RPMI8226 (cell line): ENCODE measurements at regions not wholly inside any gene's neighbourhood (a gene's known extent, or its start where the extent isn't known, plus 50 kb on each side); places are given as distances from the start of the nearest gene placed in this dataset.
A peak's percentile ranks its signal among the peaks of the same experiment; 100 is the strongest.

Experiments used
- DNase-seq: peaks from one replicate; pipeline ENCODE4 v3.0.0-alpha.2; 2015

DNA sequence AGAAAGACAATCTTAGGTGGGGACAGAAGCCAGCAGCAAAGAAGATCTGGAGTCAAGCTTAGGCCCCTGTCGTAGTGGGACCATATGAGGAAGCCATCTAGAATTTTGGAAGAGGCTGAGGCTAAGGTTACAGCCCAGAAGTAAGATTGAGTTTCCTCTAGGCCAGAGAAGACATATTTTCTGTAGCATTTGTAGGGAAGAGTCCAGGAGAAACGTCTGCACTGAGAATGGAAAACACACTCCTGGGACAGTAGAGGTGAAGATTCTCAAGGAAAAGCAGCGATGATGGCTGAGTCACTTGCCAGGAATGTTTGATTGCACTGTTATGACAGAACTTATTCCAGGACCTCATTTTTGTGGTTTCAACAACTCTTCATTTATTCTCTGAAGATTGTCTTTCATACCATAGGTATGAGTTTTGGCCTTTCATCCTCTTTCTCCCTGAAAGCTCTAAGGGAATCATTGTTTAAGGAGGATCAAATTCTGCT lies 107.2 kb downstream of the GTPBP8 start:
- DNase-seq, result no peak

GRCh38 chr3:113100063-113100462 lies 109.3 kb downstream of the GTPBP8 start:
- DNase-seq, result no peak

DNA sequence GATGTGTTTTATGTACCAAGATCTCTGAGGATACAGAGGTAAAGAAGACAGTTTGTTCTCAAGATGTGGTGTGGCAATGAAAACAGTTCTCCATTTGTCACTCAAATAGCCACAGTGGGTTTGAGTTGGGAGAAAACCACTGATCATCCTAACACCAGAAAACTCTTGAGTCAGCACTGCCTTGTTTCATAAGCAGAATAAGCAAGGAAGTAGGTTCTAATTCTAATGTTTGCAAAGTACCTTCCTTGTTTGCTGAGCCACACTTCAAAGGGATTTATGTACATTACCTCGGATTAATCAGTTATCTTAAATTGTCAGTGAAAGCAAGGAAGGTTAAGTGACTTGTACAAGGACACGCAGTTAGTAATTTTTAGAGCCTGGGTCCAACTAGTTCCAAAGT lies 107.8 kb upstream of the BOC start:
- DNase-seq, result no peak

GRCh38 chr3:113104357-113105092 lies 106.8 kb upstream of the BOC start:
- no peak for DNase-seq

DNA sequence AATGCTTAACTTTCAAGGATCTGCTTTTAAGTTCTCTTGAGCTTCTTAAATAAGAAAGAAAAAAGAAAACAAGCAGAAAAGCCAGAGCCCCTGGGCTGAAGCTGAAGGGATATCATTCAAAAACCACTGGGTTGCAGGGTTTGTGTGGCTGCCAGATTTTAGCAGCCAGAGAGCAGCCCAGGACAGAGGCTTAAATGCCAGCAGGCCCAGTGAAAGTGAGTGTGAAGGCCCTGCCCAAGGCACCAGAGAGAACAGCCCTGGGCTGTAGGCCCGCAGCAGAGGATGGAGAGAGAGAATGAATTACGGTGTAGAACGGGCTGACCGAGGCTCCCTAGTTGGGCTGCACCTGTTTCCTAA lies 106.3 kb upstream of the BOC start:
- DNase-seq, result no peak

DNA sequence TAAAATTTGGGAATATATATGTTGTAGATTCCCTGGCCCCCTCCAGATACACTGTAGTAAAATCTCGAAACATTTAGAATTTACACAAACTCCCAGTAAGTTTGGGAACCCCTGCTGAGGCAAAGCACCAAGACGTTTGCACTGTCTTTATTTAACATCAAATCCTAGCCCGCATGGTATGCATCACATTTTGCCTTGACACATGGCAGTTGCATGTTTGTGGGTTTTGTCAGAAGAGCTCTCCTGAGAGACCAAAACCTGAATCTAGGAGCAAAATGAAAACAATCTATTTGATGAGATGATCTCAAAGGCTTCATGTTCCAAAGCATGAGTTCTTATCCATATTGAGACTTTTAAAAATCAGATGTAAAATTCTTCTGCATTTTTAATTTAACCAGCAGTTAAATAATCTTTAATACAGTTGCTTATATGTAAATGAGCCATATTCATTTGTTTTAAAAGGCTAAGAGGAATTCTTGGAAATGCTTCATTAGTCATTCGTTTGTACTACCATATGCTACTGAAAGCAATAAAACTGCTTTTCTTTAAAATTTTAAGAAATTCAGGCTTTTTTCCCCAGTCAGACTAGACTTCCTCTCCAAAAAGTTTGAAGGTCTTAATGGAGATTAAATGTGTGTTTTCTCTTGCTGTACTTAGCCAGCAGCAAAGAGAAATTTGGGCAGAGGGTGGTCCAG lies 105.2 kb upstream of the BOC start:
- DNase-seq, result no peak

DNA sequence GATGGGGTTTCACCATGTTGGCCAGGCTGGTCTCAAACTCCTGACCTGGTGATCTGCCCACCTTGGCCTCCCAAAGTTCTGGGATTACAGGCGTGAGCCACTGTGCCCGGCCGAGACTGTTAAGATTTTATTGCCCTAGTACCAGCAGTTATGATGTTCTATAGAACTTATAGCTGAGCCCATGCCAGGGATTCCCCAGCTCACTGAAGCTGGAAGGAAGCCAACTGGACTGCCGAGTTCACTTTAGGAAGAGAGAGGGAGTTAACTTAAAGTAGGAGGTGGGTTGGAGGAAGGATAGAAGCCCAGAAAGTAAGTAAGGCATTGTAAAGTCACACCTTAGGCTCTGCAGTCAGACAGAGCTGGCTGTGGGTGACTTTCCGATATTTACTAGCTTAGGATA lies 101.1 kb upstream of the BOC start:
- no peak for DNase-seq

DNA sequence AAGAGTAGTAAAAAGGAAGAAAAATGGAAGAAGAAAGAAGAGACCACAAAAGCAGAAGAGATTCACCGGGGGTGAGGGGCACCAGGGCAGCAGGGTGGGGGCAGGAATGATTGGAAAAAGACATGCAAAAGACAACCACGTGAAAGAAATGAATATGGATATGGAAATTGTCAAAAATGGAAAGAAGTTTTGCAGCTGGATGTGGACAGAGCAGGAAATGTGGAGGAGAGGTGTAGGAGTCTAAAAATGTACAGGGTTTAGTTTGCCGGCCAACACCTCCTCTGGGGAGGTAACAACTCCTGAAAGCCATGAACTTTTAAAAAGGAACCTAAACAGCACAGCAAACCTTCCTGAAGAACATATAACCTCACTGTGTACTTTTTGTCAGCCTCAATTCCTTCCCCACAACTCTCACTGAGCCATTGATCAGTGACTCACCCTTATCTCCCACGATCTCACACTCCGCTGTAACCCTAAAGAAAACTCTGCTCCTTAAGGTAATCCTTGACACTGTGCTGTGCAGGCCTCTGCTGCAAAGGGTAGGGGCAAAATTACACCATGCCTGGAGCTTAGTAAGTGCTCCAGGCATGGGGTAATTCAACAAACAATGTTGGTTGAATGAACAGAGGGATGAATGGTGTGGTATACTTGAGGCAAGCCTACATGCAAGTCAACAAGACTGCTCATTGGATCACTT lies 100.2 kb upstream of the BOC start:
- DNase-seq, result no peak

DNA sequence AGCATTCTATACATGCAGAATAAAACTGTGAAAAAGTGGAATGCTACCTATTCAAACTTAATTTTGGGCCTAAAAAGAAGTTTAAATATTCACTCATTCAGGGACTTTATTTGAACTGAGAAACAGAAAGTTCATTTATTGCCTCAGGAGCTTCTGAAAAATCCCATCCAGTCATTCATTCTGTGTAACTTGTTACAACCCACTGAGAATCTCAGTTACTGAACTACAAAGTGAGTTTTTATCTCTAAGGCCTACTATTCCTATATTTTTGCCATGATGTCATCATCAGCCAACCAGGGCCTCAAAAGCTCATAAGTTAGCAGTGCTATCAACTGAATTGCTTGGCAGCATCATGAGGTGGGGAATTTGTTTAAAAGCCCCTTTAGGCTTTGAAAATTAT lies 98.0 kb upstream of the BOC start:
- no peak for DNase-seq

DNA sequence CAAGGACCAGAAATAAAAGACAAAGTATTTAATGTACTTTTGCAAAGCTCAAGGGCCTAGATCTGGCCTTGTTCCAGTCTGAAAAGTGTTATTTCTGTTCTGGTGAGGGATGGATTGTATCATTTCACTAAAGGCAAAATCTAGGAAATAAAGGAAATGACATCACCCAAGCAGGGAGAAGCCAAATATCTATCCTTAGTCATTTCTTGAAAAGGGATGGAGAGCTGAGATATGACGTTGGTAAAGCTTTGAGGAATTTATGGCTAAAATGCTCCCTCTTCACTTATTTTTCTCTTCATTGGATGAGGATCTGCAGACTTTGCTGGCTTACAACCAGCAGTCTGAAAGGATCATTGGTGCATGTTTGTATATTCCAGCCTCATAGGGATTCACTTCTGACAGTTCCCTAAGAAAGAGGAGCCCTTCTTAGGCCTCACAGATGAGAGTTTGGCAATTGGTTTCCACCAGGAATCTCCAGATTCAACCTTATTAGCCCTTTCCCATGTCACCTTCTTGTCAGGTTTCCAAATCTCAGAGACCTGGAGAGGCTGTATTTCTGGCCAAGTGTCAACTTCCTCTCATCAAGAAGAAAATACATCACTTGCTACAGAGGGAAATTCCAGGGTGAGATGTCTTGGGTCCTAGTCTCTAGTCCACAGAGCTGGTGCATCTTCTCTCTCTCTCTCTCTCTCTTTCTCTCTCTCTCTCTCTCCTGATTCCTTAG lies 93.7 kb upstream of the BOC start:
- DNase-seq, result no peak

- DNase-seq, result no peak
Measured at GRCh38 chr3:113118336-113118735, 93.0 kb upstream of the BOC start.

- no peak for DNase-seq
Measured at GRCh38 chr3:113124256-113124830, 87.0 kb upstream of the BOC start.

DNA sequence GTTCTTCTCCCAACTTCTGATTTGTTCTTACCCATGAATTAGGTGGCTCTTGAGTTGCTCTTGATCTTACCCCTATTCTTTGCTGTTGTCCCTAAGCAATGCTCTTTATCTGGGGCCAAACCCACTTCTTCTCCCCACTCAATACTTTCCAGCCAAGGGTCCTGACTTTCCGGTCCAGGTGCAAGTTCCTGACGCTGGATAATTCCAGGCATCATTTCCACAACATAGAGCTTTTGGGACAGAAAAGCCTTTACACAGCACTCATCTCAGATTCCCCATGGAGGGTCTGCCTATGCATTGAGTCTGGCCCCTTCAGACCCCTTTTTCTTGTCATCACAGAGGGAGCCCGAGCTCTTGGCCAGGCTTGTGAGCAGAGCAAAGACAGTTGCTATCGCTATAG lies 85.4 kb upstream of the BOC start:
- no peak for DNase-seq

GRCh38 chr3:113128386-113129015 lies 82.9 kb upstream of the BOC start:
- no peak for DNase-seq

- DNase-seq, result no peak
Measured at GRCh38 chr3:113129168-113129567, 82.2 kb upstream of the BOC start.

DNA sequence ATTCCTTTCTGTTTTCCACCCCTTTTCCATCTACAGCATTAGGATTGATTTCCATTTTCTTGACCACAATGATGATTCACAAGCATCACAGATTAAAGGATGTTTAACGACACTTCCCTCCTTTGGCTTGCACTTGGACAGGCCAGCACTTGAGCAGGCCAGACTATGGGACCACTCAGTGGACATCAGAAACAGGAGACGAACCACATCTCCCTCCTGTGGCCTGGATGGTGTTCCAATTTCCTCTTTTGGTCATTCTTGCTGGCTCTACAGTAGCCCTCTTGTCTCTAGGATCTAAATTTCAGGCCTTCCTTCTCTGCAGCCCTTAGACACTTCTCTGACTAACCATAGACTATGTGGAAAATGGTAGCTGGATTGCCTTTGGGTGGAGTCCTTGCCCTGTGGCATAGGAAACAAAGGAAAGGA lies 78.8 kb upstream of the BOC start:
- no peak for DNase-seq

DNA sequence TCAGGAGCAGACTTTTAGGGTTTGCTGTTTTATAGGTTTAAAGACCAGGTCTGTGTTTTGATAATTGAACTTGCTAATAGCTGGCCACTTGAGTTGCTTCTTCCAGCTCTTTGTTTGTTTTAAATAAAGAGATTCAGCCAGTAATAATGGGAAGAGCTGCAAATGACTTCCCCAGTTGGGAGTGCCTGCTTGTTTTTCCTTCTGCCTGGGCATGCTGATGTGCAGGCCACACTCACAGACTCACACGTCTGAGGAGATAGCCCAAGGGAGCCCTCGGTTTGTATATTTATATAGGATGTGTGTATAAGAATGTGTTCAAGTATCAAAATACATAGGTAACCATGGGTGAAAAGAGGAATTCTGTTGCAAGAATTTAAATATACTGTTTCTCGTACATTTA lies 78.2 kb upstream of the BOC start:
- DNase-seq, result no peak

DNA sequence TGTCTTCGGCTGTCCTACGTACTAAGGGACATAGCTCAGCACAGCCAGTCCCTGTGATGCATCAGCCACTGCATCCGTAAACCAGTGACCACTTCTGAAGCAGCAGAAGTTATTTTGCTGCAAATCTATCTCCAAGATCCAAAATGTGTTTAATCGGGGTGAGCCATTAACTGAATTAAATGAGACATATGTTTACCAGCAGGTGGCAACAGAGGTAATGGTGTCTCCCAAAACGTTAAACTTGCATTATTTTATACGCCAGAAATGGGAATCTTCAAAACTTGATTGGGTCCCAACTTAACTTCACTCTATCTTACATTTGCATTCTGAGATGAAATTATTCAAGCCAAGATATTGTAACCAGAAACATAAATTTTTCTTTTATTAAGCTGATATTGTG lies 75.3 kb upstream of the BOC start:
- peak; percentile 22 for DNase-seq

- no peak for DNase-seq
Measured at GRCh38 chr3:113136544-113136943, 74.8 kb upstream of the BOC start.

DNA sequence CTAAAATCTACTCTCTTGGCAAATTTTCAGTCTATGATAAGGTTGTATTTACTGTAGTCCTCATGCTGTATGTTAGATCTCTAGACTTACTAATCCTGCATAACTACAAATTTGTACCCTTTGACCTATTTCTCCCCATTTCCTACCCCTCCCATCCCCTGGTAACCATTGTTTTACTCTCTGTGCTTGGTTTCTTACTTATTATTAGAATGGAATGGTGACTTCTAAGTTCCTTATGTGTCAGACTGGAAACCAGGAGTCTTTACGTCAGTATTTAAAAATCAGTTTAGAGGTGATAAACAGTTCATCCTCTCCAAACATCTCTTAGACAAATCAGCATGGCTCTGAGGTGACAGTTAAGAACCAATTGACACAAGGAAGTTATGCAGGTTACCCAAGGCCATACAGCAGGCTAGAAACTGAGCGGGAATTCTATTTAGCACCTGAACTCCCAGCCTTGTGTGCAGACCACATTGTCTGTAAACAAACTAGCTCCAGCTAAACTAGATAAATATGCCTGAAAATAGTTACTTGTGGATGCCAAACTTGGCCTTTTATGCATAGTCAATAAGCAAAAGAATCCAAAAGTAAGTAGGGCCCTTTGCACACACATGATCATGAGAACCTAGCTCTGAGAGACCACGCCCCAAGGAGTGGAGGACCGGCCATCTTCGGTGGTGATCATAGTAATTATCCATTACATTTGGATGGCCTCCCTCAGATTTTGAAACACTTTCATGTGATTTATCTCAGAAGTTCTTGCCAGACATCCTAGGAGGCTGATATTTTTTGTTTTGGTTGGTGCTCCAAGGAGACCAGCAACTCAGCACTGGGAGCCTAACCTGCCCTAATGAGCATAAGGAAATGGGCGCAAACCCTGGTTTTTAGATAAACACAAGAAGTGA lies 72.3 kb upstream of the BOC start:
- no peak for DNase-seq

DNA sequence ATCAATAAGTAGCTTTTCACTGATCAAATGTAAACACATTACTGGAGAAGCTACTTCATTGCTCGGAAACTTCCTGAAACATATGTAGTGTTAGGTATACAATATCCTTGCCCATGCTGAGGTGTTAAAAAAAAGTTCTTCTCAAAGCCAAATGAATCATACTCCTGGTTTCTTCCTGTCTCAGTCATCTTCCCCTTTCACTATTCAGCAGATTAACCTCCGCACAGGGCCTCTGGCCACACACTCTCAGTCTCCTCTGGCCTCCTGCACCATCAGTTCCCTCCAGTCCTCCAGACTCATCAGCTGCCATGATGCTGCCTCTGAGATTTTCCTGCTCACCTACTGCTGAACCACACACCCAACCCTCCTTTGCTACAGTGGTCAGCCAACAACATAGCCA lies 70.5 kb upstream of the BOC start:
- no peak for DNase-seq
